NCI-H69 (cell line): ENCODE measurements at regions not wholly inside any gene's neighbourhood (a gene's known extent, or its start where the extent isn't known, plus 50 kb on each side); places are given as distances from the start of the nearest gene placed in this dataset.
A peak's percentile ranks its signal among the peaks of the same experiment; 100 is the strongest.
"Not testable (repeated sequence)": the region's sequence is repeated elsewhere in the genome, so short reads cannot be mapped to it uniquely, and the experiment has no call there.

Source experiments
- DNase-seq: peaks from one replicate; lab custom pipeline; 2025; lab: John Stamatoyannopoulos, UW

DNA sequence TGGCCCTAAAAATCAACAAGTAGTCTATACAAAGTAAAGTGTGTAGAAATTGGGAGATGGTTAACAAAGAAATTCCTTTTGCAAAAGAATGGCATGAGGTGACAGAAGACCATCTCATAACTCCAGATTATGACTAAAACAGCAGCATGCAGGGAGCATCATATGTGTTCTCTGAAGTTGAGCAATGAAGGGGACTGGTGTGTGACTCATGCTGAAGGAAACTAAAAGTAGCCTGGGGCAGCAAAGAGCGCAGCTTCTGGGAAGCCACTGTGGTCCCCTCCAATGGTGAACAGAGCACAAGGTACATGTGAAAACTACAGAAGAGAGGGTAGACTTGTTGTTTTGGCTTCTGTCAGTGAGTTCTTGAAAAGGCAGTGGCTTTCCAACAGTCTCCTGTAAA lies 133.4 kb downstream of the MACC1 start:
- no peak for DNase-seq

- DNase-seq, result no peak
Observed at GRCh38 chr7:20079080-20079479, 138.1 kb downstream of the MACC1 start.

- DNase-seq, result no peak
Observed at GRCh38 chr7:20076835-20077234, 140.3 kb downstream of the MACC1 start.

DNA sequence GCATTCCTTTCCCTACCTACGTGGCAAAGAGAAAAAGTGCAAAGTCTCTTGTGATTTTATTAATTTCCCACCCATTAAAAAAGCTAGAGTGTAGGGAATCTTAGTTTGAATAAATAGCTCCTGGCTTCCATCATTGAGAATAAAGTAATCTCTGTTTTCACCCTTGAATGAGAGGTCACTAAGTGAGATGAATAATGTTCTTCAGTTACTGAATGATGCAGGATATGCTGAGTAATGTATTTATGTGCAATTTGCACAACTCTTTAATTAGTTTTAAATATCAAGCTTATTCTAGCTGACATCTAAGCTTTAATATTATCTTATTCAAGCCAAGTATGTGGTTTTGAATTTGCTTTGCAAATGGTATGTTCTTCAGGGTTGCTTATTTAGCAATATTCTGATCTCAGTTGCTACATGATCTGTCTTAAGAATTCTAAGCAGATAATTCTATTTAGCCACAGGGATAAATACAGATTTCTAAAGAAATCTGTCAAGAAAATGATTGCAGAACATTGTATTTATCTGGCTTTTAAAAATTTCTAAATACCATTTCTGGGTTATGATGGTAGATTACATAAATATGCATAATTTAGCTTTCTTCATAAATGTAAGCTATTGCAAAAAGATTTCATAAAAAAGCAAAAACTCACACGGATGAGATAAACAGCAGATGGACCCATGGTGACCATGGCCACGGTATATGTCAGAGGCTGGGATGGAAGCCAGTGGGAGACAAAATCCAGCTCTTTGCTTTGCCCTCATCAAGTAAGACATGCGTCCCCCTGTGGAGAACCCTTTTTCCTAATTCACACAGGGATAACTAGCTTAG lies 141.0 kb downstream of the MACC1 start:
- DNase-seq, result no peak

- no peak for DNase-seq
Observed at GRCh38 chr7:20075440-20075839, 141.7 kb downstream of the MACC1 start.

DNA sequence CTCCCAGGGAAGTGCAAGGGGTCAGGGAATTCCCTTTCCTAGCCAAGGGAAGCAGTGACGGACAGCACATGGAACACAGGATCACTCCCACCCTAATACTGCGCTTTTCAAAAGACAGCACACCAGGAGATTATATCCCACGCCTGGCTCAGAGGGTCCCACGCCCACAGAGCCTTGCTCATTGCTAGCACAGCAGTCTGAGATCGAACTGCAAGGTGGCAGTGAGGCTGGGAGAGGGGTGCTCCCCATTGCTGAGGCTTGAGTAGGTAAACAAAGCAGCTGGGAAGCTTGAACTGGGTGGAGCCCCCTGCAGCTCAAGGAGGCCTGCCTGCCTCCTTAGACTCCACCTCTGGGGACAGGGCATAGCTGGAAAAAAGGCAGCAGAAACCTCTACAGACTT lies 149.2 kb downstream of the MACC1 start:
- DNase-seq, result not testable (repeated sequence)

DNA sequence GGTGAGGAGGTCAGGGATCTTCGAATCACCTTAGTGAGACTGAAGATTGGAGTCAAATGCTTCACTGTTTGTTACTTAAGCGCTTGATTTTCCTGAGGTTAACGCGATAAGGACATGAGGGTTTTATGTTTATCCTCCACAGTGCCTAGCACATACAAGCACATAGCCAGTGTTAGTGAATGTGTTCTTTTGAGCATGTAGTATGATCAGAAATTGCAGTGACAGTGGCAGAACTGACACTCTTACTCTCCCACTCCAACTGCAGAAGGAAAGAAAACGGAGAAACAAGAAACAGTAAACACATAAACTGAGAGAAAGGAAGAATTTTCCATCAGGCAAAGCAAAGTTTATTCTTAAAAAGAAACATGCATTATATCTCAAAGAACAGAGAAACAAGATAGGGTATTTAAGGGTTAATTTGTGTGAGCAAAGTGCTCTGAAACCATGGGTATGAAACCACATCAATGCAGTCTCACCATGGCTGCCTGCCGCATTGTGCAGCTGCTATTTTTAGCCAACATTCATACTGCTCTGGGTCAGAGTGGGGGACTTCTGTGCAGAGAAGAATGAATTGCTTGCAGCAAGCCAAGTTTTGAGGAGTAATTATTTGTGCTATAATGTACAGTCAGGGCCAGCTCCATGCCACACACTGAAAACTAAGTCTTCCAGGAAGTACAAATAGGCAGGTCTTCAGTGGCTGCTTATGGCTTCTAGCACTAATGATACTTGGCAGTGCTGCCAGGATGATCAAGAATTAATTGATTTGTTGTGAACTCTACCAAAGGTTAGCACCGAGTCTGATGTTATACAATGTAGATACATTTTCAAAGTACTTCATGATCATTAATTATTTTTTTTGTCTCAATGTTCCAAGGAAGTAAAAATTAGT lies 152.0 kb downstream of the MACC1 start:
- peak; percentile 12 for DNase-seq

DNA sequence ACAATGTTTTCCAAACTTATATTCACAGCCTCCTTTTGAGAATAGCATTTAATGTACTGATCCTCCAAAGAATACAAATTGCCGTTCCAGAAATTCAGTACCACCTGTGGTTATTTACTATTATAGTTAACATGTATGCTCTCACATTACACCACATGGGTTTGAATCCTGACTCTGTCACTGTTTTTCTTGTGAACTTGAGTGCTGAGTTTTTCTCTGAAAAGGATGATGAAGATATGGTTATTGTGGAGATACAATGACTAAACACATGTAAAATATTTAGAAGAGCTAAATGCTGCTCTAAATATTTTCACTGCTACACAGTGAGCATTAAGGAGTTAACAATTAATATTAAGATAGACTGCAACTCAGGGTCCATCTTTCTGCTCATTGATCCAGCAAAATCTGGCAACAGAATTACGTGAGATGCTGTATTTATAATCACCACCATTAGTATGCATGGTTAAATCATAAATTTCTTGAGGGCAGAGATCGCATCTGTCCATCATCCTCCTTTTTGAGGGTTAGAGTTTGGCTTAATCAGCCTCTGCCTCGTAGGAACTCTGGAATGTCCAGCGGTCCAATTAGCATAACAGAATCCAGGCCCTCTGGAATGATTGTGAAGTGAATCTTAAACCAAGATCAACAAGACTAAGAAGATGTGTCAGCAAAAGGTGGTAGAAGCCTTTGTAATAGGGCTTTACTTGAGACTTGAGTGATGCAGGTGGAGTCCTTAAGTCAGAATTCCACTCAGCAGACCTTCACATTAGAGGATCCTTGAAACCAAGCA lies 152.8 kb downstream of the MACC1 start:
- DNase-seq, result no peak

DNA sequence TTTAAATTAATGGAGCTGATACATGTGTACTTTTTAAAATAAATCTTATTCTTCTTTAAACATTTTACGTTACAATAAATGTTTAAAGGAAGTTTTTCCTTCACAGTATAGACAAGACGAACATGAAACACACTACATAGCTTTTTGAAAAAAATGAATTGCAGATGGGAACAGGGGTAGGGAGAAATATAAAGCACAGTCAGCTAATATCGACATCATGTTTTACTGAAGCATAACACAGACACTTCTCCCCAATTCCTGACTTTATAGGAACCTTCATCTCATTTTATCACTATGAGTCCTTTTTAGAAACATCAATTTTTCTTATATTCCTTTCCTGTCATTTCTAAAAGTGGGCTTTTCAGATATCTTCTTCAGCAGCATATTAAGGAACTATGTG lies 153.5 kb downstream of the MACC1 start:
- no peak for DNase-seq

- DNase-seq, result no peak
Observed at GRCh38 chr7:20062932-20063331, 154.3 kb downstream of the MACC1 start.

DNA sequence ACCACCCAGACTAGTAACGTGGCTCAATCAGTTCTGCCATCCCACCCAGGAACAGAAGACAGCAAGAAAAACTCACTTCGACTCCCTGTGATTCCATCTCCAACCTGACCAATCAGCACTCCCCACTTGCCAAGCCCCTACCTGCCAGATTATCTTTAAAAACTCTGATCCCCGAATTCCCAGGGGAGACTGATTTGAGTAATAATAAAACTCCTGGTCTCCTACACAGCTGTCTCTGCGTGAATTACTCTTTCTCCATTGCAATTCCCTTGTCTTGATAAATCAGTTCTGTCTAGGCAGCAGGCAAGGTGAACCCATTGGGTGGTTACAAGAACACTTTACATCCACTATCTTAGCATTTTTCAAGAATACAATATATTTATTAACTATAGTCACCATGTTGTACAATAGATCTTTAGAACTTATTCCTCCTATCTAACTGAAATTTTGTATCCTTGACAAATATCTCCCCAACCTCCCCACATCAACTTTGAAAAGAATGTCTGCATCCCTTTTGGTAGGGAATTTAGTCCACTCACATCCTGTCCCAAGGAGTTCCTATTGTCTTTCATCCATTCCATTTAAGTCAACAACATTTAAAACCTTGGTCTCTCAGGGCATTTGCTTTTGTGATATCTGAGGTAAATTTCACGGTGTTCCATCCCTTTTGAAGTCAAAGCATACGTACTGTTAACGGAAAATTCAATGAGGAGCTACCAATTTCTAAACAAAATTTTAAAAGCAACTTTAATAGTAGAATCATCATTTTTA lies 163.7 kb downstream of the MACC1 start:
- DNase-seq, result no peak

DNA sequence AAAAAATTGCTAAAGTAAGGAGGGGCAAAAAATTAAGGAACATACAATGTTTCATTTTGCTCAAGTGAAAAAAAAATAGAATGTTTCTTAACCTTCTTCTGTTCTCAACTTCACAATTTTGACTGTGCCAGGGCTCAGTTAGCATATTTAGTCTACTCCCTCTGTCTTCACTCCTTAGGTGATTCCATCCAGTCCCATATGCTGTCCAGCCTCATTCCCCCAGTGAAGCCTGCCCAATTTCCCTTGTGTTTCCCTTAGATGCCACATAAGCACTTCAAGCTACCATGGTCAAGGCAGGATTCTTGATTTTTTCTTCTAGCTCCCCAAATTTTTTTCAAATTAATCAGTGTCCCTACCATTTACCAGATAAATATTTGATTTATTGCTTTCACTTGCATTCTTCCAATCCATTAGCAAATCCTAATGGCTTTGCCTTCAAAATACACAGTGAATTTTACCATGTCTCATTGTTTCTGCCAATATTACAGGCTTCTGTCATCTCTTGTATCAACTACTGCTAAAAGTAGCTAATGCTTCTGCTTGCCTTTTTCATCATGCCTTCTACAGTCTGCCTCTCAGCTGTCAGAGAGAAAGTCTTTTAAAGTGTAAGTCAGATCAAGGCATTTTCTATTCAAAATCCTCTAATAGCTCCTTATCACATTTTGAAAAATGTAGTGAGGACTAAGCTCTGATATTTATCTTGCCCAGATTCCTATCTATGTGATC lies 166.8 kb downstream of the MACC1 start:
- no peak for DNase-seq

GRCh38 chr7:20038676-20039075 lies 178.5 kb downstream of the MACC1 start:
- no peak for DNase-seq

- DNase-seq, result no peak
Observed at GRCh38 chr7:20035279-20035875, 181.8 kb downstream of the MACC1 start.

DNA sequence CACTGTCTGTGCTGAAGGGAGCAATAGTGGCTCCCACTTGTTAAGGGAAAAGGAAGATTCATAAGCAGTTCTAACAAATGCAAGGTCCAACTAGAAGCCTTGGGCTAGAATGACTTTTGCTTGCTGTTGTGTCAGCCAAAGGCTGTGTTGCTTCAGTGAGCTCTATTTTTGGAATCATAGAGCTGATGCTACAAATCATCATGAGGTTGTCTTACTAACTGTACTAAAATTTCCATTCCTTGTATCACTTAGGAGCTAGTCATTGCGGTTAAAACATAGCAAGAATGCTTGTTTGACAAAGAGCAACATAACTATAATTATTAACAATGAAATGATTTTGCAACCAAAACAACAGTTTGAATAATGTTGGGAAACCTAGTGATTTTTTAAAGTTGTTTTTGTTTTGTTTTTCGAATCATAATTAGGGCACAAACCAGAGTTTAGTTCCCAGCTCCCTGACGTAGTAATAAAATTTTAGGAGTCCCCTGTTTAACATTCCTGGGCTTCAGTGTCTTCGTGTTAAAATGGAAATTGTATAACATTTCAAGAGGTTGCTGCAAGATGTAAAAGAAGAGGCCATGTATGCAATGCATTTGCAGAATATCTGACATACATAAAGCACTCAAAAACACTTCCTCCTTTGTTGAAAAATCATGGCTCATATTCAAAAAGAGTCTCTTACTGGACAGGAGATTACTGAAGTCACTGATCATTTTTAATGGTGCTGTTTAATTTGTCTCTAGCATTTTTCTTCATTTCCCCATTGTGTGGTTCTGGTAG lies 183.4 kb downstream of the MACC1 start:
- DNase-seq, result no peak

GRCh38 chr7:20032741-20033140 lies 184.4 kb downstream of the MACC1 start:
- no peak for DNase-seq

GRCh38 chr7:20030915-20031362 lies 186.2 kb downstream of the MACC1 start:
- no peak for DNase-seq

GRCh38 chr7:20030417-20030816 lies 186.8 kb downstream of the MACC1 start:
- no peak for DNase-seq

GRCh38 chr7:20026762-20027161 lies 190.4 kb downstream of the MACC1 start:
- no peak for DNase-seq

DNA sequence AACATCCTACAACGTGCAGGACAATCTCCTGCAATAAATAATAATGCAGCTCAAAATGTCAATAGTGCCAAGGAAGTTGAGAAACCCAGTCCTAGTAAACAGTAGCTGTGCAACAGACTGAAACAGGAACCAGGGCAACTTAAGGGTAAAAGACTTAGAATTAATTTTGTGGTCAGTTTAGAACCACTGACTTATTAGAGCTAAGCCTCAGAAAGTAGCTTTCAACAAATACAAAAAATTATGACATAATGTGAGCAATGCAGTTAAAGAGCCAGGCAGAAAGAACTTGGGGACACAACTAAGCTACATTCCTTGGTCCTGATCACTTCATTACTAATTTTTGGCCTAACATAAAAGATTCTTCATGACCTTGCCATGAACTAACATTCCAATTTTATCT lies 195.4 kb downstream of the MACC1 start:
- no peak for DNase-seq
